Central memory CD4-positive, alpha-beta T cell (primary cell): ENCODE measurements at regions not wholly inside any gene's neighbourhood (a gene's known extent, or its start where the extent isn't known, plus 50 kb on each side); places are given as distances from the start of the nearest gene placed in this dataset.
"Not testable (repeated sequence)": the region's sequence is repeated elsewhere in the genome, so short reads cannot be mapped to it uniquely, and the experiment has no call there.

ENCODE experiments used
- DNase-seq: peaks from one replicate; pipeline ENCODE4 v3.0.0; 2022

GRCh38 chr6:170093658-170094596, 197.0 kb downstream of the DLL1 start:
- DNase-seq = no peak

- no peak for DNase-seq
Measured at GRCh38 chr6:170093276-170093657, 197.6 kb downstream of the DLL1 start.

DNA sequence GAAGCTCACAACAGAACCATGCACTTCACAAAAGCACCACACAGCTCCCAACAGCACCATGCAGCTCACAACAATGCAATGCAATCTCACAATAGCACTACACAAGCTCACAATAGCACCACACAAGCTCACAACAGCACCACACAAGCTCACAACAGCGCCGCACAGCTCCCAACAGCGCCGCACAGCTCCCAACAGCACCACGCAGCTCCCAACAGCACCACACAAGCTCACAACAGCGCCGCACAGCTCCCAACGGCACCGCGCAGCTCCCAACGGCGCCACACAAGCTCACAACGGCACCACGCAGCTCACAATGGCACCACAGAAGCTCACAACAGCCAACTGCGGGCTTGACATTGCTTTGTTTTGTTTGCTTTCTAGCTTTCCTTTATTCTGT, 198.1 kb downstream of the DLL1 start:
- no peak for DNase-seq

GRCh38 chr6:170091639-170092579, 199.0 kb downstream of the DLL1 start:
- no peak for DNase-seq

DNA sequence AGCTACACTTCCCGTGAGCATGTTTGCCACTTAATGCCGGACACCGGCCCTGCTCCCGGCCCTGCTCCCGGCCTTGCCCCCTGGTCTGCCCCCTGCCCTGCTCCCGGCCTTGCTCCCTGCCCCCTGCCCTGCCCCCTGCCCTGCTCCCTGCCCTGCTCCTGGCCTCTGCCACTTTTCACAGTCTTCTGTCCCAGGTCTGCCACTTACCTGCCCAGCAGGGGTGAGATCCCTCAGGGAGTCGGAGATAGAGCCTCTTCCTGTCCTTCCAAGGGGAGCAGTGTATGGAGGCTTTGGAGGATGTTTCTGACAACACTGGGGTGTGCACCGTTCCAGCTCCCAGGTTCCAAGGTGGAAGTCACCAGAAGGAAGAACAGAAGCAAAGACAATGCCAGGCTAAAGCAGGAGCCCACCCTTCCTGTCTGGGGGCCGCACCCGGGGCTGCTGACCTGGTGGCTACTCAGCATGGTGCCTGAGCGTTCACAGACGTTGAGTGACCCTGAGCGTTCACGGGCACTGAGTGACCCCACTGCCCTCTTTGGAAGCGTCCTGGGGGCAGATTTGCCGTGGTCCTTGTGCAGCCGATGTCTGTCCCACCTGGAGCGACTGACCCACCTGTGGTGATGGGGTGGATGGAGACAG, 199.8 kb downstream of the DLL1 start:
- DNase-seq = no peak

DNA sequence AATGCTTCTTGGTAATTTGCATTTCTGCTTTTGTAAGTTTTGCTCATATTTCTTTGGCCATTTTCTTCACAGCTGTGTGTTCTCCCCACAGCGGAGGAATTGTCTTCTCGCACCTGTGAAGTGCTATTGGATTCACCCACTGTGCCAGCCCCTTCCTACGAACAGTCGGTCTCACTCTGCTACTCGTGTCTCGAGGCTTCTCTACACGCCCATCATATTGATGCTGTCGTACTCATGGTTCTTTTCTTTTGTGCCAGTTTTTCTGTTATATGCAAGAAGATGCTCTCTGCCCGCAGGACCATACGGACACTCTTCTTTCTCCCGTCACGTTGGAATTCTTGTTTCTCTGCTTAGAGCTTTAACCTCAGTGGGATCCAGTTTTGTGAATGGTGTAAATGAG, 200.3 kb downstream of the DLL1 start:
- DNase-seq = no peak

DNA sequence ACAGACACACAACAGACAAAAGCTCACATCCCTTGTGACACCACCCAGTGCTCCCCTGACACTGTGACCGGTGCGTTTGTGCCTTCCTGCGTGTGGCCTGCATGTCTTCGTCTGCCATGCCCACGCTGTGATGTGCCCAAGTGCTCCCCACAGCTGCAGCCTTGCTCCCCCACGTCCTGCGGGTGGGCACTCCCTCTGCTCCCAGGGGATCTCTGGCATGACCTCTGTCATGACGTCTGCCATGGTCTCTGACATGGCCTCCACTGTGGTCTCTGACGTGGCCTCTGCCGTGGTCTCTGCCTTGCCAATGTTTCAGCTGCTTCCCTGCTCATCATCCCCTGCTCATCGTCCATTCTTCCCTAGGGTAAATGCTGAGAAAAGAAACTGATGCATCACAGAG, 200.9 kb downstream of the DLL1 start:
- no peak for DNase-seq

DNA sequence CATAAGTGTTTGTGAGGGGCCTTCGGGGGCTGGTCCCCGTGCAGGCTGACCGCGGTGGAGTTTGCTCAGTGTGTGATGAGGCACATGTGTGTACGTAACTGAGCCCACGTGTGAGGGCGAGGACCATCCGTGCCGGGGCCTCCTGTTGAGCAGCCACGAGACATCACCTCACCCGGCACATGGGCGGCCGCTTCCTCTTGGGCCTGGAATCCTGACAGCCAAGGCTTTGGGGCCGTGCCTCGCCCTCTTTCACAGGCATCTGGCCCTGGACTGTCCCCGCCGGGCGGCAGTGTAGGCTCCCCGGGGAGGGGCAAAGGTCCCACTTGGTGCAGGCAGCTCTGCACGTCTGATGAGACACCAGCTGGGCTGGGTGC, 202.3 kb downstream of the DLL1 start:
- DNase-seq = no peak

GRCh38 chr6:170087941-170088581, 202.8 kb downstream of the DLL1 start:
- peak; percentile 25 for DNase-seq

DNA sequence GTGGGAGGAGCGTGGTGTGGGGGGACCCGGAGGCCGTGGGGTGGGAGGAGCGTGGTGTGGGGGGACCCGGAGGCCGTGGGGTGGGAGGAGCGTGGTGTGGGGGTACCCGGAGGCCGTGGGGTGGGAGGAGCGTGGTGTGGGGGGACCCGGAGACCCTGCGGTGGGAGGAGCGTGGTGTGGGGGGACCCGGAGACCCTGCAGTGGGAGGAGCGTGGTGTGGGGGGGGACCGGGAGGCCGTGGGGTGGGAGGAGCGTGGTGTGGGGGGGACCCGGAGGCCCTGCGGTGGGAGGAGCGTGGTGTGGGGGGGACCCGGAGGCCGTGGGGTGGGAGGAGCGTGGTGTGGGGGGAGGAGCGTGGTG, 203.5 kb downstream of the DLL1 start:
- DNase-seq = not testable (repeated sequence)

DNA sequence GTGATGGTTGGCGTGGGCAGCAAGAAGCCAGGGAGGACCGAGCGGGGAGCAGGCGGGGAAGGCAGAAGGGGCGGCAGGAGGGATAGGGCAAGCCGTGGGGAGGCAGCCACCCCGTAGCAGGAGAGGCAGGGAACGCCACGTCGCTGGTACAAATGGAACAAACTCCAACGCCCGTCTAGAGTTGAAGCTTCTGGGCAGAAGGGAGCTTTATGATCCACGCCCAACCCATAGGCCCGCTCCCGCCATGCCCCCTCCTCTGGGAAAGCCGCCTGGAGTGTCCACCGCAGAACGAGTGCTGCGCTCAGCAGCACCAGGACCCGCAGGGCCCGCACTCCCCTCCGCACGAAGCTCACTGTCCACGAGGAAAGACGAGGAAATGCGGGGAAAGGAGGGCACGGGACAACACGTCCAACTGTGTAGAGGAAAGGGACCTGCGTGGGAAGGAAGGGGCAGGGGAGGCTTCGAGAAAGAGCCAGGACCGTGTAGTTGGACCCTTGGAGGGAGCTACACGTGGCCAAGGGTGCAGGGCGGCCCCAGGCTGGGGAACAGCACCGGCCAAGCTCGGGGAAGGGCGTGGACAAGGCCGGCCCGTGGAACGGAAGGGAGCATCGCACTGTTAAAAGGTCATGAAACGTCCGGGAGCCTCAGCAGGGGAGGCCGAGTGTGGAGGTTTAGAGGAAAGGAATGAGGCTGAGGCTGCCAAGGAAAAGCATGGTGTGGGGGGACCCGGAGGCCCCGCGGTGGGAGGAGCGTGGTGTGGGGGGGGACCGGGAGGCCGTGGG, 204.0 kb downstream of the DLL1 start:
- no peak for DNase-seq

DNA sequence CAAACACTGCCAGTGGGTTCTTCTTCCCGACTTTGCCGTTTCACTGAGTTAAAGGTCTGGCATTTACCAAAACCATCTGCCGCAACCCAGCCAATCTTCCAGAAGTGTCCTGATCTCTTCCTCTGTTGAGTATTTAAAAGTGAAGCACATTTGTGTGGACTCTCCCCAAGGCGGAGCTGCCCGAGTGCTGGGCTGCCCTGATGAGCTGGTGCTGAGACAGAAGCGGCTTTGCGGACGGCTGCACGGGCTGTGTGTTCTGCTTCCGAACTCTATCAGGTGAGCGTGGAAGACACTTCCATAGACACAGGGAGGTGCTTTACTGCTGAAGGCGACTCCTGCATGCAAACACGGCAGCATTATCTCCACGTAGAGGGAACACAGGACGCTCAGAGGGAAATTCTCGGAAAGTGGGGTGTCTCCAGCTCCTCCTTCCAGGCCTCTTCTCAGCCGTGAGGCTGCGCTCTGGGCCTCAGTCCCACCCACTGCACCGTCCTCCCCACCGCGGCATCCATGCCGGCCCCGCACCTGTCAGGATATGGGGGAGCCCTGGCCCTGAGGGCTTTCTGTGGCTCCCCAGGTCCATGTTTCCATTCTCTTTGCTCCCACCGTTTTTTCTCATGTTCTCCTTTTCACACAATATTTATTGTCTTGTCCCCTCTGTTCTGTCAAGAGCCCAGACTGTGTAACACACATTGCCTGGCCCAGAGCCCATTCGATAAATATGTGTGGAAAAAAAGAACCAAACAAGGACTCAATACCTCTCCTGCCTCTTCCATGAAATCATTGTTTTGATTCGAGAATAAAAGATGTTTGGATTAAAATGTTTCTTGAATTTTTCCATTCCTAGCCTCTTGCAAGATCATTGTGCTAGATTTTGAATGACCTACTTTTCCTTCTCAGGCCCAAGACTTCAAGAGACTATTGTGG, 205.1 kb downstream of the DLL1 start:
- no peak for DNase-seq

- DNase-seq = no peak
Measured at GRCh38 chr6:170084166-170084730, 206.6 kb downstream of the DLL1 start.

- DNase-seq = no peak
Measured at GRCh38 chr6:170083236-170084051, 207.4 kb downstream of the DLL1 start.

DNA sequence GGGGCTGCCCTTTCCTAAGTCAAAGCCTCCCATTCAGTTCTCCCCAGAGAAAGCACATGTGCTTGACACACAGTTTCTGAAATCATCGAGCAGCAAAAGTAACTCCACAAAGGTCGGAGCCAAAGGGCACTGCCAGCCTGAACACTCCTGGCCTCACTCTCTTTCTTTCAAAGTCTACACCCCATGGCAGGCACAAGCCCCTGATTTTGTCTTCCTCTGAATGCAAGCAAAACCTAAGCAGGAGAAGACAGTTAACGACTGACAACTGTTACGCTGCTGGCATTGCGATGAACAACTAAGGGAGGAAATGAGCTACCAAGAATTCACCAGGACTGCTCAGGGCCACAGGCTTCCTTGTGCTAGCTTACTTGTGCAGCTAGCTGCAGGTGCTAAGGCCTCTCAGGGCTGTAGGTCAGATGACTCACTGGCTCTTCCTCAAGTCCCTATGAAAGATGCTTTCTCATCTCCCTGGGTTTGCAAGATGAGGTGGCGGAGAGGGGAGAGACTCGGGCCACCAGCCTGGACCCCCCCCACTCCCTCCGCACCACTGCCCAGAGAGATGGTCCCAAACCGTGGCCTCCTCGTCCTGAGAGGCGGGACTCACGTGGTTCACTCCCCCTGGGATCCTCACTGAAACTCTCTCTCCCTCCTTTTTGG, 208.2 kb downstream of the DLL1 start:
- DNase-seq = no peak

DNA sequence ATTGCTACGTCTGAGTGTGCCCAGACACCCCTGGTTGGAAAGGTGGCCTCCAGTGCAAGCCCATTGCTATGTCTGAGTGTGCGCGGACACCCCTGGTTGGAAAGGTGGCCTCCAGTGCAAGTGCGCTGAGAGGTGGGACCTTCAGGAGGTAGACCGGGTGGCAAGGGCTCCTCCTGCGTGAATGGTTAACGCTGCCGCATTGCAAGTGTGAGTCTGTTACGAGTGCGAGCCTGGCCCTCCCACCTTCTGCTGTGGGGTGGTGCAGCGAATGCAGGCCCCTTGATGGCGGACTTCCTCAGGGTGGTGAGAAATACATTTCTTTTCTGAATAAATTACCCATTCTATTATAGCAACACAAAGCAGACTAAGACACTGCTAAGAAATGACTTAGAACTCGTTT, 208.8 kb downstream of the DLL1 start:
- DNase-seq = no peak

DNA sequence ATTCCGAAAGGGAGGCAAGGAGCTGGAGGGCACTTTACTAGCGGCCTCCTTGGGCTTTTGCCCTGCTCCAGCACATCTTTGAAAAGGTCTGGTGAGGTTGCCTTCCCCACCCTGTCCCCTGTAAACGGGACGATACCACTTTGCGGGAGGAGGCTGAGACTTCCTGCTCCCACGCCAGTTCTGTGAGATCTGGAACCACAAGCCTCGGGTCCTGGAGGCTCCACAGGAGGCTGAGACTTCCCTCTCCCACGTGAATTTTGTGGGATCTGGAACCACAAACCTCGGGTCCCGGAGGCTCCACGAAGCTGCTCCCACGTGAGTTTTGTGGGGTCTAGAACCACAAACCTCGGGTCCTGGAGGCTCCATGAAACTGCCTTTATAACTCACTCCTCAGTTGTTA, 209.3 kb downstream of the DLL1 start:
- no peak for DNase-seq

DNA sequence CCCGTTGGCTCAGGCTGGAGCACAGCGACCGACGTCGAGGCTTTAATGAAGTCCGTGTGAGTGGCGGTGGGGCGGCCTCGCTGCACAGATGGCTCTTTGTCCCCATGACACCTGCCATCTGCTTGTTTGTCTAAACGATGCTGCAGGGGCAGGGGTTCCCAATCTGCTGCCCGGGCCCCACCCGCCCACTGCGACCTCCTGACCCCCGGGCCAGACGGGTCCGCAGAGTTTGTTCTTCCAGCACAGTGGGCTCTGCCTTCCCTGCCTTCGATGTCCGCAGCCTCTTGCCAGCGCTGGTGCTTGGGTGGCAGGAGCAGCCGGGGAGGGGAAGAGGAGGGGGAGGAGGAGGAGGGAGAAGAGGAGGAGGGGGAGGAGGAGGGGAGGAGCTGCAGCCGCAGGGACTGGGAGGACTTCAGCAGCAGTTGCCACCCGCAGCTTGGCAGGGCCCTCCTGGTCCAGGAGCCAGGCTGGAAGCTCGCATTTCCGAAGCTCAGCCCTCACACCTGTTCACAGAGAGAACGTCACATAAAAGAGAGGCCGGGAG, 210.0 kb downstream of the DLL1 start:
- no peak for DNase-seq
